ENCODE measurements at regions not wholly inside any gene's neighbourhood (a gene's known extent, or its start where the extent isn't known, plus 50 kb on each side); places are given as distances from the start of the nearest gene placed in this dataset.

- no peak overlapping the region for H3K27ac ChIP-seq (ENCODE audit: low read depth, low read length)
- H3K9ac ChIP-seq (ENCODE audit: low read length) = no peak overlapping the region
- H3K4me3 ChIP-seq (ENCODE audit: low read length) = no peak overlapping the region
- no peaks in the 10 kb centered on the region for H3K27me3 ChIP-seq (ENCODE audit: control insufficient read depth, insufficient read depth, low read length)
- no peaks in the 10 kb centered on the region for H3K36me3 ChIP-seq (ENCODE audit: control insufficient read depth, insufficient read depth, low read length)
- H3K4me1 ChIP-seq (ENCODE audit: control insufficient read depth, insufficient read depth, low read length) = no peaks in the 10 kb centered on the region
These were observed 594.1 kb downstream of the INHBA start for GRCh38 chr7:41108821-41109220.

- Histone ChIP-seq H3K27ac (ENCODE audit: low read depth, low read length) (no peak overlapping the region), H3K27me3 (ENCODE audit: control insufficient read depth, insufficient read depth, low read length) (no peaks in the 10 kb centered on the region)
These were observed 594.9 kb downstream of the INHBA start for GRCh38 chr7:41107938-41108448.

GRCh38 chr7:41107330-41107937 lies 595.5 kb downstream of the INHBA start:
- no peak overlapping the region for H3K9ac ChIP-seq (ENCODE audit: low read length)
- H3K4me3 ChIP-seq (ENCODE audit: low read length) = no peak overlapping the region
- no peaks in the 10 kb centered on the region for H3K4me1 ChIP-seq (ENCODE audit: control insufficient read depth, insufficient read depth, low read length)
- H3K27ac ChIP-seq (ENCODE audit: low read depth, low read length) = no peak overlapping the region
- H3K27me3 ChIP-seq (ENCODE audit: control insufficient read depth, insufficient read depth, low read length) = no peaks in the 10 kb centered on the region
- H3K36me3 ChIP-seq (ENCODE audit: control insufficient read depth, insufficient read depth, low read length) = no peaks in the 10 kb centered on the region

More at GRCh38 chr7:41107938-41108448, 594.9 kb downstream of the INHBA start:
- H3K36me3 ChIP-seq (ENCODE audit: control insufficient read depth, insufficient read depth, low read length) = no peaks in the 10 kb centered on the region
- no peak overlapping the region for H3K4me3 ChIP-seq (ENCODE audit: low read length)
- no peak overlapping the region for H3K9ac ChIP-seq (ENCODE audit: low read length)
- no peaks in the 10 kb centered on the region for H3K4me1 ChIP-seq (ENCODE audit: control insufficient read depth, insufficient read depth, low read length)

- H3K27me3 ChIP-seq (ENCODE audit: control insufficient read depth, insufficient read depth, low read length) = no peaks in the 10 kb centered on the region
- H3K27ac ChIP-seq (ENCODE audit: low read depth, low read length) = no peak overlapping the region
- no peaks in the 10 kb centered on the region for H3K36me3 ChIP-seq (ENCODE audit: control insufficient read depth, insufficient read depth, low read length)
- H3K4me3 ChIP-seq (ENCODE audit: low read length) = no peak overlapping the region
- no peak overlapping the region for H3K9ac ChIP-seq (ENCODE audit: low read length)
- no peaks in the 10 kb centered on the region for H3K4me1 ChIP-seq (ENCODE audit: control insufficient read depth, insufficient read depth, low read length)
These were observed 598.3 kb downstream of the INHBA start for GRCh38 chr7:41104631-41105030.

GRCh38 chr7:41103331-41103730 lies 599.6 kb downstream of the INHBA start:
- Histone ChIP-seq H3K36me3 (ENCODE audit: control insufficient read depth, insufficient read depth, low read length) (no peaks in the 10 kb centered on the region), H3K4me1 (ENCODE audit: control insufficient read depth, insufficient read depth, low read length) (no peaks in the 10 kb centered on the region), H3K27me3 (ENCODE audit: control insufficient read depth, insufficient read depth, low read length) (no peaks in the 10 kb centered on the region), H3K27ac (ENCODE audit: low read depth, low read length) (no peak overlapping the region), H3K9ac (ENCODE audit: low read length) (no peak overlapping the region), H3K4me3 (ENCODE audit: low read length) (no peak overlapping the region)

GRCh38 chr7:41098846-41099245 lies 604.0 kb downstream of the INHBA start:
- no peaks in the 10 kb centered on the region for H3K4me1 ChIP-seq (ENCODE audit: control insufficient read depth, insufficient read depth, low read length)
- no peak overlapping the region for H3K27ac ChIP-seq (ENCODE audit: low read depth, low read length)
- no peaks in the 10 kb centered on the region for H3K36me3 ChIP-seq (ENCODE audit: control insufficient read depth, insufficient read depth, low read length)
- no peaks in the 10 kb centered on the region for H3K27me3 ChIP-seq (ENCODE audit: control insufficient read depth, insufficient read depth, low read length)
- H3K9ac ChIP-seq (ENCODE audit: low read length) = no peak overlapping the region
- no peak overlapping the region for H3K4me3 ChIP-seq (ENCODE audit: low read length)

GRCh38 chr7:41098402-41098801 lies 604.5 kb downstream of the INHBA start:
- H3K9ac ChIP-seq (ENCODE audit: low read length) = no peak overlapping the region
- H3K27ac ChIP-seq (ENCODE audit: low read depth, low read length) = no peak overlapping the region
- H3K4me1 ChIP-seq (ENCODE audit: control insufficient read depth, insufficient read depth, low read length) = no peaks in the 10 kb centered on the region
- no peaks in the 10 kb centered on the region for H3K27me3 ChIP-seq (ENCODE audit: control insufficient read depth, insufficient read depth, low read length)
- no peaks in the 10 kb centered on the region for H3K36me3 ChIP-seq (ENCODE audit: control insufficient read depth, insufficient read depth, low read length)
- H3K4me3 ChIP-seq (ENCODE audit: low read length) = no peak overlapping the region

- no peak overlapping the region for H3K27ac ChIP-seq (ENCODE audit: low read depth, low read length)
- no peak overlapping the region for H3K9ac ChIP-seq (ENCODE audit: low read length)
These were observed 605.4 kb downstream of the INHBA start for GRCh38 chr7:41097501-41097900.

GRCh38 chr7:41096917-41097316 lies 606.0 kb downstream of the INHBA start:
- Histone ChIP-seq H3K36me3 (ENCODE audit: control insufficient read depth, insufficient read depth, low read length) (no peaks in the 10 kb centered on the region), H3K27me3 (ENCODE audit: control insufficient read depth, insufficient read depth, low read length) (no peaks in the 10 kb centered on the region), H3K9ac (ENCODE audit: low read length) (no peak overlapping the region), H3K4me3 (ENCODE audit: low read length) (no peak overlapping the region), H3K4me1 (ENCODE audit: control insufficient read depth, insufficient read depth, low read length) (no peaks in the 10 kb centered on the region), H3K27ac (ENCODE audit: low read depth, low read length) (no peak overlapping the region)

More at GRCh38 chr7:41097501-41097900, 605.4 kb downstream of the INHBA start:
- H3K4me1 ChIP-seq (ENCODE audit: control insufficient read depth, insufficient read depth, low read length) = no peaks in the 10 kb centered on the region
- H3K36me3 ChIP-seq (ENCODE audit: control insufficient read depth, insufficient read depth, low read length) = no peaks in the 10 kb centered on the region
- H3K4me3 ChIP-seq (ENCODE audit: low read length) = no peak overlapping the region
- no peaks in the 10 kb centered on the region for H3K27me3 ChIP-seq (ENCODE audit: control insufficient read depth, insufficient read depth, low read length)

- H3K27ac ChIP-seq (ENCODE audit: low read depth, low read length) = no peak overlapping the region
- no peaks in the 10 kb centered on the region for H3K27me3 ChIP-seq (ENCODE audit: control insufficient read depth, insufficient read depth, low read length)
- H3K36me3 ChIP-seq (ENCODE audit: control insufficient read depth, insufficient read depth, low read length) = no peaks in the 10 kb centered on the region
- H3K9ac ChIP-seq (ENCODE audit: low read length) = no peak overlapping the region
- no peak overlapping the region for H3K4me3 ChIP-seq (ENCODE audit: low read length)
- H3K4me1 ChIP-seq (ENCODE audit: control insufficient read depth, insufficient read depth, low read length) = no peaks in the 10 kb centered on the region
These were observed 609.7 kb downstream of the INHBA start for GRCh38 chr7:41093141-41093540.

GRCh38 chr7:41085244-41085643 lies 617.6 kb downstream of the INHBA start:
- no peak overlapping the region for H3K4me3 ChIP-seq (ENCODE audit: low read length)
- no peaks in the 10 kb centered on the region for H3K27me3 ChIP-seq (ENCODE audit: control insufficient read depth, insufficient read depth, low read length)
- H3K27ac ChIP-seq (ENCODE audit: low read depth, low read length) = no peak overlapping the region
- no peak overlapping the region for H3K9ac ChIP-seq (ENCODE audit: low read length)
- H3K36me3 ChIP-seq (ENCODE audit: control insufficient read depth, insufficient read depth, low read length) = no peaks in the 10 kb centered on the region
- H3K4me1 ChIP-seq (ENCODE audit: control insufficient read depth, insufficient read depth, low read length) = no peaks in the 10 kb centered on the region

GRCh38 chr7:41084381-41084780 lies 618.5 kb downstream of the INHBA start:
- H3K4me3 ChIP-seq (ENCODE audit: low read length) = no peak overlapping the region
- H3K27me3 ChIP-seq (ENCODE audit: control insufficient read depth, insufficient read depth, low read length) = no peaks in the 10 kb centered on the region
- no peaks in the 10 kb centered on the region for H3K4me1 ChIP-seq (ENCODE audit: control insufficient read depth, insufficient read depth, low read length)

GRCh38 chr7:41069635-41070034 lies 633.3 kb downstream of the INHBA start:
- H3K9ac ChIP-seq (ENCODE audit: low read length) = no peak overlapping the region
- no peaks in the 10 kb centered on the region for H3K36me3 ChIP-seq (ENCODE audit: control insufficient read depth, insufficient read depth, low read length)
- H3K27ac ChIP-seq (ENCODE audit: low read depth, low read length) = no peak overlapping the region
- no peak overlapping the region for H3K4me3 ChIP-seq (ENCODE audit: low read length)
- no peaks in the 10 kb centered on the region for H3K27me3 ChIP-seq (ENCODE audit: control insufficient read depth, insufficient read depth, low read length)
- H3K4me1 ChIP-seq (ENCODE audit: control insufficient read depth, insufficient read depth, low read length) = no peaks in the 10 kb centered on the region

More at GRCh38 chr7:41084381-41084780, 618.5 kb downstream of the INHBA start:
- Histone ChIP-seq H3K36me3 (ENCODE audit: control insufficient read depth, insufficient read depth, low read length) (no peaks in the 10 kb centered on the region), H3K27ac (ENCODE audit: low read depth, low read length) (no peak overlapping the region), H3K9ac (ENCODE audit: low read length) (no peak overlapping the region)

Measured in rectal smooth muscle tissue (tissue), 1 donor.